ENCODE measurements at regions not wholly inside any gene's neighbourhood (a gene's known extent, or its start where the extent isn't known, plus 50 kb on each side); places are given as distances from the start of the nearest gene placed in this dataset.
"Not testable (repeated sequence)": the region's sequence is repeated elsewhere in the genome, so short reads cannot be mapped to it uniquely, and the experiment has no call there.

- not testable (repeated sequence) for DNase-seq (ENCODE audit: low spot score in 2 of 2, unreplicated experiment in 2 of 2); H3K4me3 Mint-ChIP-seq; H3K27me3 Mint-ChIP-seq (ENCODE audit: low read depth); H3K27ac Mint-ChIP-seq; H3K36me3 Mint-ChIP-seq; H3K4me1 Mint-ChIP-seq
- peaks cover 61% of the 10 kb centered on the region for H3K9me3 Mint-ChIP-seq
These were observed 94.3 kb downstream of the XKR3 start for GRCh38 chr22:16730894-16731293.

DNA sequence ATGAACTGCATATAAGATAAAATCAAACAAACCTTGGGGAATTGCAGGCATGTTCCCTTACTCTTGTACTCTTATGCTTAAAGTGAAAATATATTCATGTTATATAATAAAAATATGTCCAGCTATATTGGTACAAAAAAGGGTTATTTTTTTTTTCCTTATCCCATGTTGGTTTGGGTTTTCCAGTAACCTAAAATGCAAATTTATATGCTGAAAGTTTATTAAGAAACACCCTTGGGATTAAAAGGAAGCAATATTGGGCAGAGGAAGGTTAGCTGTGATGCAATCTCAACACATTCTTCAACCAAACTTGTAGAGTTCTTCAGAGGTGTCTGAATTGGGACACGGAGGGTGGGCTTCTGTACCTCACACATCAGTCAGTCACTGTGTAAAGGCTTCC, 97.7 kb downstream of the XKR3 start:
- DNase-seq (ENCODE audit: low spot score in 2 of 2, unreplicated experiment in 2 of 2); H3K4me1 Mint-ChIP-seq; H3K36me3 Mint-ChIP-seq; H3K4me3 Mint-ChIP-seq; H3K27me3 Mint-ChIP-seq (ENCODE audit: low read depth); H3K27ac Mint-ChIP-seq: not testable (repeated sequence)
- H3K9me3 Mint-ChIP-seq = peaks cover 59% of the 10 kb centered on the region

GRCh38 chr22:16723241-16723640, 102.0 kb downstream of the XKR3 start:
- H3K36me3 Mint-ChIP-seq; H3K27me3 Mint-ChIP-seq (ENCODE audit: low read depth); H3K27ac Mint-ChIP-seq; H3K4me3 Mint-ChIP-seq; H3K4me1 Mint-ChIP-seq; DNase-seq (ENCODE audit: low spot score in 2 of 2, unreplicated experiment in 2 of 2): not testable (repeated sequence)
- H3K9me3 Mint-ChIP-seq = peaks cover 53% of the 10 kb centered on the region

- peaks cover 52% of the 10 kb centered on the region for H3K9me3 Mint-ChIP-seq
- not testable (repeated sequence) for H3K4me3 Mint-ChIP-seq; DNase-seq (ENCODE audit: low spot score in 2 of 2, unreplicated experiment in 2 of 2)
These were observed 102.6 kb downstream of the XKR3 start for GRCh38 chr22:16722564-16722963.

GRCh38 chr22:16721961-16722360, 103.2 kb downstream of the XKR3 start:
- no peak overlapping the region for H3K27ac Mint-ChIP-seq
- peaks cover 49% of the 10 kb centered on the region for H3K9me3 Mint-ChIP-seq
- DNase-seq (ENCODE audit: low spot score in 2 of 2, unreplicated experiment in 2 of 2) = no peak
- no peak overlapping the region for H3K4me3 Mint-ChIP-seq
- H3K36me3 Mint-ChIP-seq = peaks cover 2% of the 10 kb centered on the region
- no peaks in the 10 kb centered on the region for H3K27me3 Mint-ChIP-seq (ENCODE audit: low read depth)
- no peaks in the 10 kb centered on the region for H3K4me1 Mint-ChIP-seq
- TF ChIP-seq, protein P1, sequence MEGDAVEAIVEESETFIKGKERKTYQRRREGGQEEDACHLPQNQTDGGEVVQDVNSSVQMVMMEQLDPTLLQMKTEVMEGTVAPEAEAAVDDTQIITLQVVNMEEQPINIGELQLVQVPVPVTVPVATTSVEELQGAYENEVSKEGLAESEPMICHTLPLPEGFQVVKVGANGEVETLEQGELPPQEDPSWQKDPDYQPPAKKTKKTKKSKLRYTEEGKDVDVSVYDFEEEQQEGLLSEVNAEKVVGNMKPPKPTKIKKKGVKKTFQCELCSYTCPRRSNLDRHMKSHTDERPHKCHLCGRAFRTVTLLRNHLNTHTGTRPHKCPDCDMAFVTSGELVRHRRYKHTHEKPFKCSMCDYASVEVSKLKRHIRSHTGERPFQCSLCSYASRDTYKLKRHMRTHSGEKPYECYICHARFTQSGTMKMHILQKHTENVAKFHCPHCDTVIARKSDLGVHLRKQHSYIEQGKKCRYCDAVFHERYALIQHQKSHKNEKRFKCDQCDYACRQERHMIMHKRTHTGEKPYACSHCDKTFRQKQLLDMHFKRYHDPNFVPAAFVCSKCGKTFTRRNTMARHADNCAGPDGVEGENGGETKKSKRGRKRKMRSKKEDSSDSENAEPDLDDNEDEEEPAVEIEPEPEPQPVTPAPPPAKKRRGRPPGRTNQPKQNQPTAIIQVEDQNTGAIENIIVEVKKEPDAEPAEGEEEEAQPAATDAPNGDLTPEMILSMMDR (IDR thresholded peaks at IDR 0.05; ENCODE audit: unreplicated experiment) = no peak

More at GRCh38 chr22:16722564-16722963, 102.6 kb downstream of the XKR3 start:
- H3K27ac Mint-ChIP-seq; H3K4me1 Mint-ChIP-seq; H3K27me3 Mint-ChIP-seq (ENCODE audit: low read depth); H3K36me3 Mint-ChIP-seq: not testable (repeated sequence)

DNA sequence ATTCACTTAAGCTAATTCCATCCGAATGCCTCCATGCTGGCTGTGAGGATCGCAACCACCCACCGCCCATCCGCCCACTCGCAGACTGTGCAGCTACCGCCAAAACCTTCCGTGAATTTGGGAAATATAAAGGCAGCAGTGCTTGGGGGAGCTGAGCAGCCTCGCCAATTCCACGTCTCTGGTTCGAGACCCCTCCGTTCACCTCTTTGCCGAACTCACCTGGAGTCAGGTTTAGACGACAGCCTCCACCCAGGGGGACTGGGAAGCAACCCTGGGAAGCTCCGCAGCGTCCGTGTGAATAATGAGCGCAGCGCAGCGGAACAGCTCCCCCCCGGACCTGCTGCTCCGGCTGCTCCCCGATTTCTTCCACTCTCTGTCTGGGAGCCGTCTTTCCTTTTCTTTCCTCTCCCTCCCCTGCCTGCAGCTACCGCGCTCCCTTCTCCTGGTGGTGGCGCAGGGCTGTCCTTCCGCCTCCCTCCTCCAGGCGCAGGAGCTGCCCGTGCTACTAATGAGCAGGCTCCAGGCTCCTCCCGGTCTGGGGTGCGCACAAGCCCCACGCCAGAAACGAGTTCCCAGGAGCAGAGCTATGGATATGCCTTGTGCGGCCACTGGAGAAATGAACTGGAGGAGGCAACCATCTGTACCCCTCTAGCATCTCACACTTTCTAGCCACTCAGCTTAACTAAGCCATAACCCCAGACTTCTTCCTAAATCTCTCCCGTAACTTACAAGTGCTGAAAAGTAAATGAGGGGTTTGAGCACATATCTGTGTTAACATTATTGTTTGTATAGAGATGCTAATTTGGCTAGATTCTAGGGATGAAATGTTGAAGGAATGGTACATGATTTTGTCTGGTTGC, 107.3 kb downstream of the XKR3 start:
- Mint-ChIP-seq H3K36me3 (peaks cover 2% of the 10 kb centered on the region), H3K27me3 (ENCODE audit: low read depth) (no peaks in the 10 kb centered on the region), H3K9me3 (peaks cover 54% of the 10 kb centered on the region), H3K27ac (no peak overlapping the region), H3K4me1 (no peaks in the 10 kb centered on the region), H3K4me3 (no peak overlapping the region)
- no peak for DNase-seq (ENCODE audit: low spot score in 2 of 2, unreplicated experiment in 2 of 2)
- TF ChIP-seq, protein P1 (IDR thresholded peaks at IDR 0.05; ENCODE audit: unreplicated experiment) = no peak

DNA sequence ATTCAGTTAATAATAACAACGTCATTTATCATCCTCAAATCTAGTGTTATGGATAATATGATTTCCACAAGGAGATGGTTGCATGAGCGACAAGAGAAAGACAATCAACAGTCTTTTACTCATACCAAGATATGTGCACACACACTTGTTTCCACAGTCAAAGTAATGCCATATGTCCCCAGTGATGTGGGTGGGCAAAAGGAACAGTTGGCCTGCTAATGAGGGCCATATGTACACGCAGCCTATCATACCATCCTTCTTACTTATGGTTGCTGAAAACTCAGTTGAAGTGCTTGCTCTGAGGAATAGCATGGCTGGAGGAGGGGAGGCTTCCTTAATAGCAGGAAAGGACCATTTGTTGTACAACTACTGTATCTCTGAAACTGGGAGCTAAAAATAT, 110.6 kb downstream of the XKR3 start:
- not testable (repeated sequence) for H3K4me3 Mint-ChIP-seq; H3K27ac Mint-ChIP-seq; H3K4me1 Mint-ChIP-seq; H3K36me3 Mint-ChIP-seq; H3K27me3 Mint-ChIP-seq (ENCODE audit: low read depth); DNase-seq (ENCODE audit: low spot score in 2 of 2, unreplicated experiment in 2 of 2)
- H3K9me3 Mint-ChIP-seq = peaks cover 49% of the 10 kb centered on the region

DNA sequence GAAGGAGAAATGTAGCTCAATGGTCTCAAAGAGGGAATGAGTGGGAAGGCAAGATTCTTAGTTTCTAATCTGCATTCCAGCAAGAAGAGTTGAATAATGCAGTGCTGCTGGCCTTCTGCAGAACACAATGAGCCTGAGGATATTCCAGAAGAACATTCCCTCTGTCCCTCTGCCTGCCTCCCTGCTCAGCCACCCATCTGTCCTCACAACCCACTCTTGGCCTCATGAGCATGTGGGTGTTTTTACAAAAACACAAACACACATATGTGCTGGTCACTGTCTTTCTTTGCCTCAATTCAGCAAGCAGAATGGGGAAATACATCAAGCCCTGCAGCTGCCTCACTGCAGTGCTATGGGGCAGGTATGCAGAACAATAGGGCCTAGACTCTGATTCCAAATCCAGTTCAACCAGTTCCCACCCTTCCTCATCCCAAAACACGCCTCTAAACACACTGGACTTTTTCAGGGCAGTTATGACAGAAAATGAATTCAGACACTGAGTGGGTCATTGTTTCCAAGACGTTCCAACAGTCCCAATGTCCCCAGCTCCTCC, 109.8 kb upstream of the CCT8L2 start:
- H3K36me3 Mint-ChIP-seq; H3K27me3 Mint-ChIP-seq (ENCODE audit: low read depth); H3K27ac Mint-ChIP-seq; H3K4me3 Mint-ChIP-seq; H3K4me1 Mint-ChIP-seq; DNase-seq (ENCODE audit: low spot score in 2 of 2, unreplicated experiment in 2 of 2): not testable (repeated sequence)
- H3K9me3 Mint-ChIP-seq = peaks cover 46% of the 10 kb centered on the region

GRCh38 chr22:16700390-16700789, 107.8 kb upstream of the CCT8L2 start:
- H3K27ac Mint-ChIP-seq; H3K27me3 Mint-ChIP-seq (ENCODE audit: low read depth); H3K4me3 Mint-ChIP-seq; H3K36me3 Mint-ChIP-seq; H3K4me1 Mint-ChIP-seq; DNase-seq (ENCODE audit: low spot score in 2 of 2, unreplicated experiment in 2 of 2): not testable (repeated sequence)
- peaks cover 57% of the 10 kb centered on the region for H3K9me3 Mint-ChIP-seq

All from mesothelial cell of epicardium (in vitro differentiated cells).